Erythroblast (primary cell): ENCODE measurements at regions not wholly inside any gene's neighbourhood (a gene's known extent, or its start where the extent isn't known, plus 50 kb on each side); places are given as distances from the start of the nearest gene placed in this dataset.

ENCODE experiments used
- GATA1 ChIP-seq: IDR thresholded peaks from 2 replicates; pipeline ENCODE4 v1.6.1; 2011; ENCODE audit warnings: low read depth, mild to moderate bottlenecking, control low read depth, low read length, moderate library complexity
- POLR2A ChIP-seq: IDR thresholded peaks from 2 replicates; pipeline ENCODE4 v1.6.1; 2011; ENCODE audit warnings: mild to moderate bottlenecking, low read length

DNA sequence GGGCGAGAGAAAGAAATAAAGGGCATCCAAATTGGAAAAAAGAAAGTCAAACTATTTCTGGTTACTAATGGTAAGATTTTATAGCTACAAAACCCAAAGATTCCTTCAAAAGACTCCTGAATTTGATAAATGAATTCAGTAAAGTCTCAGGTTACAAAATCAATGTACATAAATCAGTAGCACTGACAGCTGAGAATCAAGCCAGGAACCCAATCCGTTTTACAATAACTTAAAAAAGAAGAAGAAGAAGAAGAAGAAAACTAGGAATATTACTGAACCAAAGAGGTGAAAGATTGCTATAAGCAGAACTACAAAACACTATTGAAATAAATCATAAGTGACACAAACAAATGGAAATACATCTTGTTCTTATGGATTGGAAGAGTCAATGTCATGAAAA lies 291.5 kb upstream of the GULP1 start:
- TF ChIP-seq POLR2A (no peak), GATA1 (no peak)
